CD4-positive, alpha-beta T cell treated with Interleukin-17A for 1 hour (primary cell): ENCODE measurements at regions not wholly inside any gene's neighbourhood (a gene's known extent, or its start where the extent isn't known, plus 50 kb on each side); places are given as distances from the start of the nearest gene placed in this dataset.

ENCODE experiments used
- DNase-seq: peaks from one replicate; pipeline ENCODE4 v3.0.0-alpha.2; 2020

DNA sequence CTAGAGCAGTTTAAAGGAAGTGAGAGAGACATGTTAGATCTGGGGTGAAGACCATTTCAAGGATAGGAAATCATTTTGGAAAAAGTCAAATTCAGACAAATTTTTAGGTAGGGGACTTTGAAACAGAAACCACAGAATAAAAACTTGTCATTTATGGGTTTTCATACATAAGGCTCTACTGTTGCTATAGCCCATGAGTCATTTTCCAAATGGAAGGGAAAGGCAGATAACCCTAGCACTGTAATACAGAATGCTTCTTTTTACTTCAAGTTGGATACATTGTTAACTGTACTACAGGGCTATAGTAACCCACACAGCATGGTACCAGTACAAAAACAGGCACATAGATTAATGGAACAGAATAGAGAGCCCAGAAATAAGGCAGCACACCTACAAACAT lies 455.4 kb downstream of the EBF1 start:
- DNase-seq: no peak

DNA sequence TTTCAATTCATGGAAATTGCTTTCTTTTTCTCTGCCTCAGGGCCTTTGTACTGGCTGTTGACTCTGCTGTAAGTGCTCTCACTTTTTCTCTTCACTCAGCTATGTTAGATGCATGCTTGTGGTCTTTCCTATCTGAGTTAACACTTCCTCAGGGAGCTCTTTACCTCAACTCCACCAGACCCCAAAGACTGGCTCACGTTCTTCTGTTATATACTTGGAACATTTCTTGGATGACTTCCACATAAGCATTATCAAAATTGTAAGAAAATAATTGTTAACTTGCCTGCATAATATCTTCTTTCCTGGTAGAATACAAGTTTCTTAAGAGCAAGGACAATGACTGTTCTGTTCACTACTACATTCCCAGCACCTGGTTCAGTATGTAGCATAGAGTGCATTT lies 455.9 kb downstream of the EBF1 start:
- no peak for DNase-seq

DNA sequence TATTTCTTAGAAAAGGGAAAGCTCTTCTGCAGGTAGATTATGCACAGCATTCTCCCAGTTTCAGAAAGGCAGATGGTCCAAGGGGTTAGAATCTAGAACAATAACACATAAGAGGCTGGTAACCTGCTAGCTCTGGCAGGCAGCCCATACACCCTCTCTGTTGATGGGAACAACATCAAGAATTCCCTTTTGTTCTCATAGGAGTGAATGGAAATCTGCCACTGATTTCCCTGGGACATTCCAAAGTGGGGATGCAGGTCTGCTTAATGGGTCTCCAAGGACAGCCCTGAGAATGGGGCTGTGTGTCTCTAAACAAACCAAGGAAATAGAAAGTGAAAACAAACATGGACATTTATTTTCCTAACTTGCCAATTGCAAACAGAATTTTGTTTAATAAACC lies 456.8 kb downstream of the EBF1 start:
- DNase-seq: no peak

DNA sequence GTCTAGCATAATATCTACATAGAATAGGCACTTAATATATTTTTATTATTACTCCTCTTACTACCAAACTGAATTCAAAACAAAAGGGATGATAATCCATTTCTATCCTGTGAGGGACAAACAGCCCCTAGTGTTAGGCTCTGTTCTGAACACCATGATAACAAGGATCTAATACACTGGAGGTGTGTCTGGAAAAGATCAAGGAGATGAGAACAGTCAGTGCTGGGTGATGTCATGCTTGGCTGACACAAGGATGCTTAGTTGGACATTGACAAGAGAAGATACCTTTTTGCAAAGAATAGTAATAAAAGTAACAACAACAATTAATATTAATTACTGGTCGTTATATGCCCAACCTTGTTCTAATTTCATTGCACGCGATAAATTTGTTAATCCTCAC lies 458.7 kb downstream of the EBF1 start:
- no peak for DNase-seq

DNA sequence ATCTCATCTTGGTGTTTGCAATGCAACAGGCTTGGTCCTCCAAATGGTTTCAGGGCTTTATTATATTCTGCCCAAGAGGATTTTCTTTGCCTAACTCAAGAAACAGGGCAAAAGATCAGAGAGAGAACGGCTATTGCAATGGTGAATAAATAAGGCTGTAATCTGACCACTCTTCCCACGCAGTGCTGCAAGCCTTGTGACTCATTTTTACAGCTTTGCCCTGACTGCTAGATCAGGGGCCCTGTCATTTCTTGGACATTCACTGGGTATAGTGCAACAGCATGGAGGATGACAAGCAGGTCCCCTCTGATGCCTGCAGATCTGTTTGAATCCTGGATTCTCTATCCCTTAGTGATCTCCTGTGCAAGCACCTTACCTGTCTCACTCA lies 459.1 kb downstream of the EBF1 start:
- DNase-seq: no peak

DNA sequence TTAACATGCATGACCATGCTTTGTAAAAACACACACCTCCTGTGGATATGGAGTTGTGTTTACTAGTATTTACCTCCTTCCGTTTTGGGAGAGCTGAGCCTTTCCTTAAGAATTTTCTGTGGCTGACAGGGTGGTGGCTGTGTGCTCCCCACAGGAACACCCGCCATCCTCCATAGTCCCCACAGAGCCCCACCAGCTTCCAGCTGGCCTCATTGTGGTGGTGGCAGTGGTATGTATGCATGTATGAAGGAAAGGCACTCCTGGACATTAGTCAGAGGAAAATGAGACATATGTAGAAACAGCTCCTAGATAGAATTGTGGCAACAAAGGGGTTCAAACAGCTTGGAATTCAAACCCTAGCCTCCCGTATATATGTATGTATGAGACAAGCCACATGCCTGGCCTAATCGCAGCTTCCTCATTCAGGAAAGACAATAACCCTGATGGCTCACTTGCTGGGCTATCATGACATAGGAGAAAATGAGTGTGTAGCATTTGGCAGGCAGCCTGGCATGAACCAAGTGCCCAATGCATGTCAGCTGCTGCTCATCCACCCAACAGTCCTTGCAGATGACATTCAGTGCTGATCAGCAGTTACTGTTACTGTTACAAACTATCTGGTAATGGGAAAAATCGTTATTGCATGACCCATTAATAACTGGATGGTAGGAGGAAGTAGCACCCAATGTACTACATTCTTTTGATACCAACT lies 459.7 kb downstream of the EBF1 start:
- no peak for DNase-seq

DNA sequence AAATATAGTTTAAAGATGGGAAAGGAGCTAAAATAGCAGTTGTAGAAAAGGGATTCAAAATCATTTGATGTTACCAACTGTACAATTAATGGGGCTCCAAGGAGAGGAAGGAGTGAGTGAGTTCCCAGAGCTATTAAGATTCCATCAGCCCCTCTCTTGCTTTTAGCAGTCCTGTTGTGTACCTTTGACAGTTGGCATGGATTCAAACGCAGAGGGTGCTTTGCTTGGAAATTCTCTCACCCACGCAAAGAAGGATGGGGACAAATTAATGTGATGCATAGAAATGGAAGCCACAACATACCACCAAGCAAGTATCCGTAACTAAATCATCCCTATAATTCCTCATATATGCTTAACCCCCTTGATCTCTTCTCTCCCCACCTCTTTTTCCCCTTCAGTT lies 461.3 kb downstream of the EBF1 start:
- DNase-seq: no peak

DNA sequence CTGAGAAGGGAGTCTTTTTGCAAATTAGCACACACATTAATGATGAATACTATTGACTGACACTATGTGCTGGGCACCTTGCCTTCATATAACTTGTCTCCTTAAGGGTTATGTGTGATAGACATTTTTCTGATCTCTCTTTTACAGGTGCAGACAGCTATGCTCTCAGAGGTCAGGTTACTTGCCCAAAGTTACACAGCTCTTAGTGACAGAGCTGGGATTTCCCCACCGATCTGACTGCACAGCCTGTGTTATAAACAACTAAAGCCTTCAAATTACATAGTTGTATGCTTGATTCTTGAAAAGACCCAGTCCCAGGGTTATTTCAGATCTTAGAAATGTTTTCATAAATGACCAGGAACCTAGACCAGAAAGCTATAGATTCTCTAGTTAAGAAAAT lies 462.7 kb downstream of the EBF1 start:
- no peak for DNase-seq

DNA sequence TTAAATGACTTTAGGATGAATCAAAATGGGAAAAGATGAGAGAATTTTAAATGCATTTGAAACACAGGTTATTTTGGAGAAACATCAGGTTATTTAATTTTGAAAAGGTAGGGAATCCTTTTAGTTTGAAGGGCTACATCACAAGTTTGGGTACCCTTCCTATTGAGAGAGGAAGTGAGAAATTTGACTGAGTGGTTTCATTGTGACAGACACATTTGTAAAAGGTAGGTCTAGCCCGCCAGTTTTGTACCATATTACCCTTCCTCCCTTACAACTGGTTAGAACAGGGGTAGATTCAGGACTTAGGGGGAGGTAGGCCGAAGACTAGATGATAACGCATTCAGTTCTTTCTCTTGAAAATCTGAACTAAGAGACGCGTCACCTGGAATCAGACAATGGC lies 464.2 kb downstream of the EBF1 start:
- no peak for DNase-seq

DNA sequence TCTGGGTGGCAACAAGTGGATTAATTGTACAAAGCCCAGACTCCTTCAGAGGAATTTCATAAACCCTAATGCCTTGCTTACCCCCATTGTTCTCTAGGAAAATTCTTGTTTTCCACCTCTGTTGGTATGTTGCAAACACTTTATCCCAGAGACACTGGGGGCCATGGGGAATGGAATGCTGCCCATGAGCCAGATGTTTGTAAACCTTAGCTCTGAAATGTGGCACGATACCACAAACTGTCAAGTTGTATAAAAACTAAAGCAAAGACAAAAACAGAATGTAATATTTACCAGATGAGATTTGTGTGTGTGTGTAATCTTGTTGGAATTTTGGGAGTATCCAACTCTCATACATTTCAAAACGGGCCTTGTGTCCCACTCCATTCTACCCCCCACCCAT lies 465.0 kb downstream of the EBF1 start:
- DNase-seq: no peak

DNA sequence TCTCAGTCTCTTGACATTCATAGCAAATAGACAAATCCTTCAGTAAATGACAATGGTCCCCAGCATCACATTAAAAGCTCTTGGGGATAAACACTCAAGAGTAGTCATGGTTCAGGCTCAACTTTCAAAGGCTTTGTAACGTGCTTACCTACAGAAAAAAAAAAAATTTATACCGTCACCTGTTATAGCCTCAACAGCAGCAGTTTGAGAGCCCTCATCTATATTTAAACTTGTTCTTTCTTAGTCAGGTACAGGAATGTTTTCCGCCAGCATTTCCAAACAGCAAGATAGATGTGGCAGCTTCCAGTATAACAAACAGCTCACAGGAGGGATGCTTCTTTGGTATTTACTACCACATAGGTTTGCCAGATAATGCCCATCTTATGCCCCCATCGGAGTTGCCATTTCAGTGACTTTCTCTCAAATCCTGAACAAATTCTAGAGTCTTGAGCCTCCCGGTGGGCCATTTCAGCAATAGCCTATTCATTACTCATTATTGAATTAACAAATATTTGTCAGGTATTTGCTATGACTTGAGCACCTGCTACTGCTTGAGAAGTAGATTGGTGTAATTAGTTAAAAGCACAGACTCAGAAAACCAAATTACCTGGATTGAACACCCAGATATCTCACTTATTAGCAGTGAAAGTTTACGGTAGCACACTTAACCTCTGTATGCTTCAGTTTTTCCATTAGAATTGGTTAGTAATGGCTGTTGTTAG lies 470.0 kb downstream of the EBF1 start:
- no peak for DNase-seq

DNA sequence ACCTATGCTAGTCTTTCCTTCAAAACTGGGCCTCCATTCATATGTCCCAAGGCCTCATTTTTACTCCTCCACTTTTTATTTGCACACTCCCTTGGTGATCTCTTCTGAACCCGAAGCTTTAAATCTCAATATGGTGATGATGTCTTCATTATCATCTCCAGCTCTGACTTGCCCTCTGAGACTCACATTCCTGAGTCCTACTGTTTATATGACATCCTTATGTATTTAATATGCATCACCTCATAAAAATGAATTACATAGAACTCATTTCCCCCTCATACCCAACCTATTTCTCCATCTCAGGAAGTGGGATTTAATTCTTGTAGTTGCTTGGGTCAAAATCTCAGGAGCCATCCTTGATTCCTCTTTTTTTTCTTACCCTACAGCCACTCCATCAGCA lies 473.0 kb downstream of the EBF1 start:
- no peak for DNase-seq

DNA sequence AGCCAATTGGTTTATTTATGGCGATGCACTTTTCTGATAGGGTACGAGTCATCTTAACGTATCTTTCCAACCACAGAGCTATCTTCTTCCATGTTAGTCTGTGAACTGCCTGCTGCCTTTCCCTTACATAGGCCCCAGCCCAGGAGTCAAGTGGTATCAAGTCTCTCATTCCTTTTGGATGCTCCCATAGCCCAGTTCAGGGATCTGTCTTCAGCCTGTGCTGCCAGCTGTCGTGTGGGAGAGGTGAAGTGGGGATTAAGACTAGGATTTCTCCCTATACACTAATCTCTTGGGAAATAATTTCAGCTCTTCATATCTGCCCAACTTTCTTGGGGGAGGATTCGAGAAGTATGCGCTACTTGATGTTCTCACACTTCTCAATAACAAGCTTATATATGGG lies 475.7 kb downstream of the EBF1 start:
- DNase-seq: no peak

DNA sequence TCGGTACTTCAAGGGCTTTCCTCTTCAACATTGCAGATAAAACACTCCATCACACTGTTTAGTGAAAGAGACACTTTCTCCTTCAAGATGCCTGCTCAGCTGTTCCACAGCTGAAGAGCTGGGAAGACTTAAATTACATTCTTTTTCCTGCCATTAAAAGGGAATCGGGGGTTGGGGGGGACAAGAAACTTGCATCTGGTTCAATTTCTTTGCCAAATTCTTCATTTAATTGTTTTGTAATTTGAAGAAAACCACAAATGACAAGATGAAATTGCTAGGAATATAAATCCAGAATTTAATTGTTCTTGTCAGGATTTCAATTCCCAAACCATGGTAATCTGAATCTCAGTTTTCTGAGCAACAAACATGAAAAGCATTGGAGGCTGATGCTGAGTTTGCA lies 478.3 kb downstream of the EBF1 start:
- DNase-seq: no peak

DNA sequence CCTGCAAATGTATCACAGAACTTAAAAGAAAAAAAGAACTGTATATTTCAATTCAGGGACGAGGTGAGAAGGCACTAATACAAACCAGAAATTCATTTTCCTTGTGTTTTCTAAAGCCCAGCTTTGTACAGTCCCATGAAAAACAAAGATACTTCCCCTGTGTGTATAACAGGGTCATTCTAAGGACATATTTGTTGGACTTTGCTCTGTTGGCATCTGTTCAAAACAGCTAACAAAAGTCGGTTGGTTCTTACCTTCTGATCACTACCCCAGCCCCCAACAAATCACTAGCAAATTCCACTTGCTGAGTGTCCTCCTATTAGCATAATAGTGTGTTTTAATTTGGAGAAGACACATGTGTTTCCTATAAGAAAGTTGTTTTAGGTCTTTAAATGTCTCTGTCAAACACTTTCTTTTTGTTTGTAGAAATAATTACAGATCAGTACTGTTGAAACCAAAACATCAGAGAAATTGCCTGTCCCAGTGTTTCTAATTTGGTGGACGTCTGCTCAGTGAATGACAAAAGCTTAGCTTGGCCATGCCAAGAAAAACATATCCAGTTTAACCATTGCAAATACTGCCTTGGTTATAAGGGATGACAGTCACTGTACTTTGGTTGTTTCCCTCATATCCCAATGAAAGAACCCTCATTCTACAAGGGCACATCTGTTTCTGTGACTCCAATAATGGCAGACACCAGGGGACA lies 480.5 kb downstream of the EBF1 start:
- no peak for DNase-seq

DNA sequence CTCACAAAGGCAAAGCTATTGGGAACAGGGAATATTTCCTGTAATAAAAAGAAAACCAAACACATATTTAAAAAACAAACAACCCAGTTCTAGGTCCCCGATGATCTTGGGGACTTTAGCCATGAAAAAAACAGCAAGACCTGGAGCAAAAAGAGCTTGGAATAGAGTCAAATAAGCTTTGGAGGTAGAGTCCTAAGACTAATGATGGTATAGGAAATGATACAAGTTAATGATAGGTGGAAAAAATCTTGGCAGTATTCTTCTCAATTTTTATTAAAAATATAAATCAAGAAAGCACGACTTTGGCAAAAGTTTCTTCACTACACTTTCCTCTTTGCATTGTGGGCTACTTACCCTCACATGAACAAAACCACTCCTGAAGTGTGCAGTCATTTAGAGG lies 481.5 kb downstream of the EBF1 start:
- DNase-seq: no peak

DNA sequence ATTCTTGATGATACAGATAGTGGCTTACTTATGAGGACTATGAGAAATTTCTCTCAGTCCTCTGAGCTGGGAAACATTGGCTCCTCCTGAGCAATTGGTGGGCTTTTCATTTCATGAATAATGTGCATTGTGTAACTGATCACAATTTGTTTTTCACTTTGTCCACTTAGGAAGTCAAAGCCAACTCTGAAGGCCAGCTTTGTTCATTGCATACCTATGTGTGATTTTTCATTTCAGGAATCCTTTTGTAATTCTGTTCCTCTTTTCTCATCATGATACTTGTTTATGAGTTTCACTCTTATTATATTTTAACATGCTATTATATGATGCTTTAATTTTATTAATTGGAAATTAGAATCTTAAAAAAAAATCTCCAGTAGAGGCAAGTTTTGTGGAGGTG lies 483.0 kb downstream of the EBF1 start:
- DNase-seq: no peak

DNA sequence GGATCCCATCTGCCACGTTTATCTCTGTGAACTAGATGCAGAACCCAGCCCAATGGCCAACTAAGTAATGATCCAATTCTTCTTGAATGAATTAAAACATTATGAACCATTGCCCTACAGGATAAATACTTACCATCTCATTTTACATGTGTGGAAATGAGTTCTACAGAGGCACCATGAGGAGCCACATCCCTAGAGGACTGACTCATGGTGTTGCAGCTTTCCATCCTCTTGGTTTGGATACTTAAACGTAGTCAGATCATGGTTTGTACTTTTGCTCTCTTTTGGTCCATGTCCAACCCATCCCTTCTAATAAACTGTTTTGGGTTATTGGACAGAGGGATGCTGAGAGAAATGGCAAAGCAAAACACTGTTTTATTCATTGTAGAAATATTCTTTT lies 484.8 kb downstream of the EBF1 start:
- no peak for DNase-seq

DNA sequence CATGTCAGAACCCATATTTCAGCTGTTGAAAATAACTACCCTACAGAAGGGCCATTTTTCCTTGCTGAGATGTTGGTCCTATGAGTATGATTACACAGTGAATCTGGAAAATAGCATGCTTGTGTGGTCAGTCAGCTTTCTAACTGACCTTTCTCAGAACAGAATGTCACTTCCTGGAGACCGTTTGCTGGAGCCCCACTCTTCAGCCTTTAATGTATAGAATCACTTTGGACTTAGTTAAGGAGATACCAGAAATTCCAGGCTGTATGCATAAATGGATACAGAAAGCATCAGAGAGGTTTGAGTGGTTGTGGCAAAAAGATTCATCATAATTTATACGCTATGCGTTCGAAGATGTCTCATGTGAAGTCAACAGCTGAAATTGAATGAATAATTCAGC lies 488.1 kb downstream of the EBF1 start:
- DNase-seq: no peak

DNA sequence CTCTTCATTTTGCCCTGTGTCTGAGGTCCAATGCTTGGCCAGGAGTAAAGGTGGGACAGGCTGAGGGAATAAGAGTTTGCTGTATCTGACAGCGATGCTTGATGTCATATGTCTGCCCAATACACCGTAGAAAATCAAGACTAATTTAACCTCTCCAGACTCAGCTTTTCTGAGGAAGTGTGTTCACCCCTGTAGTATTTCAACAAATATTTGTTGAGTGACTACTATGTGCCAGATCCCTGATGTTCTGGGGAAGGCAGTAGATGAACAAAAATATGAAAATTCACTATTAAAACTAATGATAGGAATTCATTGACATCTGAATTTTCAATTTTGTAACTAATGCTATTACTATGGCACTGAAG lies 489.7 kb downstream of the EBF1 start:
- DNase-seq: no peak

DNA sequence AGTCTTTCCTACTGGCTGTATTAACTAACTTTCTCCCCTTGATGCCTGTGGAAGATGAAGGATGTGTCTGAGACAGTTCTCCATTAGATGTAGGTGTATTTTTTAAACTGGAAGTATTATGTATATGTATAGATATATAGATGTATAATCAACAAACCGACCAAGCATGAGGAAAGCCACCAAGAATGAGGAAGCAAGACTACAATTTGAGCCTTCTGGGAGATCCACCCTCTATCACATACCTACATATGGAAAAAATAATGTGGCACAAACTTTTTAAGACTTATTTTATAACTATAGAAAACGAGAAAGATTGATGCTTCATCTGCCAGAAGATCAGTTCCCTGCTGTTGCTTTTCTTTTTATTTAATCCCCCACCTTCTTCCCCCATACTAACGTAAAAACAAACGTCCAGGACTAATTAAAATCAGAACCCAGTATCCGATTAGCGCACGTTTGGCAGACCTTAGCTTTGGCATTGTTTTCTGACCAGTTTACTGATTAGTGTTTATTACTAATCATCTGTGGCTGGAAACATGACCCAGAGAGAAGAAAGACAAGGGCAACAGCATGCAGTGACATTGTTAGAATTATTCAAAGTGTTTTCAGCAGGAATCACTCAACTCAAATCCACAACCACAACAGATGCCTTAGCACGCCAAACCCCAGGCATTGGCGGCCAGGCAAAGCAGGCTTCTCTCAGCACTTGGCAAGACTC lies 490.2 kb downstream of the EBF1 start:
- no peak for DNase-seq

DNA sequence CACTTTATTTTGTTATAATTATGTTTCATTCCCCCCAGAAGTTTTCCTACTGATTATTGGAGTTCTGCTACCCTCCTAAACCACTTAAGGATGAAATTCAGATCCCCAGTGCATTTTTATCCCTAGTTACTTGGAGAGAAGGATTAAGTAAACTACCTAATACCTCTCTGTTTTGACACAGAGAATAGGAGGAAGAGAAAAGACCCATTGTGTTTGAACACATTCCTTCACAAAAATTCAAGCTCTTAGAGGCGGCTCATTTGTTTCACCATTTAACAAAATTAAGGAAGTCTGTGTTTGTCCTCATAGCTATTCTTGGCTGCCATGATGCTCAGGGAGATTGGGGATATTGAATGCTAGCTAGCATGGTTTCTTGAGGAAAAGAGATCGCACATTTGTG lies 492.6 kb downstream of the EBF1 start:
- DNase-seq: no peak

DNA sequence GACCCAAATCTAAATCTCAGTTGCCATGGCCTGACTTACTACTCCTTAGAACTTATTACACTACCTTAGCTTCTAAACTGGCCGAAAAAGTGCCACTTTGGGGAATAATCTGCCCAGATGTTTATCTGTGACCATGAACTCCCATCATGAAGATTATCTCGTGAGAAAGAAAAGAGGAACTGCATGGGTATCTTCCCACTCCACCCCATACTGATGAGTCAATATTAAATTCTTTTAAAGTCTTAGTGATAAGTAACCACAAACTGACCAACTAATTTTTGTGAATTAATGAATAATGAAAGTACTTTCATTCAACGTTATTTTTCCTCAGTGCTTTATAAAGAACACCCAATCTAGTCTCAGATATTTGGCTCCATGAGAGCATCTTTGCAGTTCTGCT lies 493.5 kb downstream of the EBF1 start:
- DNase-seq: no peak

DNA sequence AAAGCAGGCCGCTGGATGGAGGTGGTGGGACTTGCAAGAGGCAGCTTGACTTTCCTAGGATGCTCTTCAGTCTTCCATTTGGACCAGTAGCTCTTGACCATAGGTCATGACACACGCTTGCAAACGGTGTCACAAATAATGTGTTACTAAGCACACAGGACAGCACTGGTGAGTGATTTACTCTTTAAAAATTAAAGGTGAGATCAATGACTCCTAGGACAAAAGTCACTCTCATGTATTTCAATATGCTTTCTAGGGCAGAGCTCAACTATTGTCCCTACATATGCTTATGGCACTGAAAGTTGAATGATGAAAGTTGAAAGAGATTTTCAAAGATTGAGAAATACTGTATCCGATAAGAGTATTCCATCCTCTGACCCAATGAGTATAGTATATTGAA lies 496.7 kb downstream of the EBF1 start:
- DNase-seq: no peak
